ENCODE measurements at regions not wholly inside any gene's neighbourhood (a gene's known extent, or its start where the extent isn't known, plus 50 kb on each side); places are given as distances from the start of the nearest gene placed in this dataset.

DNA sequence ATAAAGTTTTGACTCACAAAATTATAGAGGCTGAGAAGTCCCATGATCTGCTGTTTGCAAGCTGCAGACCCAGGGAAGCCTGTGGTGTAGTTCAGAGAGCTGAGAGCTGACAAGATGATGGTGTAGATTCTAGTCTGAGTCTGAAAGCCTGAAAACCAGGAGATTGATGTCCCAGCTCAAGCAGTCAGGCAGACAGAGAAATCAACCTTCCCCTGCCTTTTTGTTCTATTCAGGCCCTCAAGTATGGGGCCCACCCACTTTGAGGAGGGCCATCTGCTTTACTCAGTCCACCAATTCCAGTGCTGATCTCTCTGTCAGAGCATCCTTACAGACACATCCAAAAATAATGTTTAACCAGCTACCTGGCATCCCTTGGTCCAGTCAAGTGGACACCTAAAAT lies 479.6 kb downstream of the STK39 start:
- TF ChIP-seq CTCF (IDR thresholded peaks at IDR 0.05) (no peak), POLR2A (IDR thresholded peaks at IDR 0.05) (no peak)
